ENCODE measurements at regions not wholly inside any gene's neighbourhood (a gene's known extent, or its start where the extent isn't known, plus 50 kb on each side); places are given as distances from the start of the nearest gene placed in this dataset.
A peak's percentile ranks its signal among the peaks of the same experiment; 100 is the strongest.

DNA sequence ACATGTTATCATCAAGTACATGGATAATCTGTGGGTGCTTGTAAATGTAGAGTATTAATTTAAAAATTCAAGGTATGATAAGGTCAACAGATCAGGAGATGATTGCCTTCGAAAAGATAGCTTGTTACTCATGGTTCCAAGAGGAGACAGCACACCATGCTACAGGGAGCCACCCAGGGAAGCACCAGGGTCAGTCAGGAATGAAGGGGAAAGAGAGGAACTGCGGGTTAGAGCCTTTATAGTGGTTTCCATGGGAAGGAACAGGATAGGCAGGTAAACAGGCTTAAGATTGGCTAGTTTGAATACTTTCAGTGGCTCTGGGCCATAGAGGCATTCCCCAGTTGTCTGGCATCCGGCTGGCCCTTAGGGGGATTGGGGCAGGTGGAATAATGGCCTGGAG lies 74.2 kb upstream of the SERTM1 start:
- TF ChIP-seq, protein P1, sequence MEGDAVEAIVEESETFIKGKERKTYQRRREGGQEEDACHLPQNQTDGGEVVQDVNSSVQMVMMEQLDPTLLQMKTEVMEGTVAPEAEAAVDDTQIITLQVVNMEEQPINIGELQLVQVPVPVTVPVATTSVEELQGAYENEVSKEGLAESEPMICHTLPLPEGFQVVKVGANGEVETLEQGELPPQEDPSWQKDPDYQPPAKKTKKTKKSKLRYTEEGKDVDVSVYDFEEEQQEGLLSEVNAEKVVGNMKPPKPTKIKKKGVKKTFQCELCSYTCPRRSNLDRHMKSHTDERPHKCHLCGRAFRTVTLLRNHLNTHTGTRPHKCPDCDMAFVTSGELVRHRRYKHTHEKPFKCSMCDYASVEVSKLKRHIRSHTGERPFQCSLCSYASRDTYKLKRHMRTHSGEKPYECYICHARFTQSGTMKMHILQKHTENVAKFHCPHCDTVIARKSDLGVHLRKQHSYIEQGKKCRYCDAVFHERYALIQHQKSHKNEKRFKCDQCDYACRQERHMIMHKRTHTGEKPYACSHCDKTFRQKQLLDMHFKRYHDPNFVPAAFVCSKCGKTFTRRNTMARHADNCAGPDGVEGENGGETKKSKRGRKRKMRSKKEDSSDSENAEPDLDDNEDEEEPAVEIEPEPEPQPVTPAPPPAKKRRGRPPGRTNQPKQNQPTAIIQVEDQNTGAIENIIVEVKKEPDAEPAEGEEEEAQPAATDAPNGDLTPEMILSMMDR (IDR thresholded peaks at IDR 0.05; ENCODE audit: low read depth, low read length) = no peak
- in situ Hi-C loops (cut with HindIII; ENCODE audit: low sequenced_read_pairs) = no loop called here
- H3K4me3 ChIP-seq (ENCODE audit: low read depth, low read length) = no peak overlapping the region
- no peak for DNase-seq (ENCODE audit: low read depth, low spot score)

DNA sequence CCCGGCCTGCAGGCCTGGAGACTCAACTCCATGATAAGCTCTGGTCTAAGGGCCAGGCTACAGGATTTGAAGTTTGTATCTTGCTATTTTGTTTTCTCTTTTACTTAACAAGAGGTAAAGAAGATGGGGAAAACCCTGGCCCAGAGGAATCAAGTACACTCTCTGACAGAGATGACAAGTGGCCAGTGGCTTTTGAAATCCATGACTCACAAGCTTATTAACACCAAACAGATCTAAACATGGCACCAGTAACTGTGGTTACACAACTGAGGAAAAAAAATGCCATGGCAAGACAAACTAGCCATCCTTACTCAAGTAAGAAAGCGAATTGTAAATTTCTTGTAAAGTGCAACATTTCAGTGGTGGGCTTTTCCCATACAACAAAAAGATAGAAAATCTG lies 72.6 kb upstream of the SERTM1 start:
- TF ChIP-seq, protein P1 (IDR thresholded peaks at IDR 0.05; ENCODE audit: low read depth, low read length) = no peak
- DNase-seq (ENCODE audit: low read depth, low spot score) = peak; percentile 3
- in situ Hi-C loops (cut with HindIII; ENCODE audit: low sequenced_read_pairs) = no loop called here

DNA sequence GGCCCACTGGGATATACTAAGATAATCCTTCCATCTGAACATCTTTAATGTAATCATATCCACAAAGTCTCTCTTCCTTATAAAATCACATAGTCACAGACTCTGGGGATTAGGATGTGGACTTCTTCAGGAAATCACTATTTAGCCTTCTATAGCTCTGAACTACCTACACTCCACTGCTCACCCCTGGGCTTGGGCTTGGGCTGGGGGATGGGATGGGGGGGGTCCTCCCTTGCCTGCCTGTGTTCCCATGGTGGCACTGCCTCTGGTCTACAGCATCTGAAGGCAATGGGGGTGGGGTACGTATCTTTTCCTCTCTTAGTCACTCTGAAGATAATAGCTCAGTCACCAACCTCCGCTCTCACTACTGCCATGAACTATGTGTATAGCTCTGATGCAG lies 67.8 kb upstream of the SERTM1 start:
- no peak for DNase-seq (ENCODE audit: low read depth, low spot score)
- TF ChIP-seq, protein P1 (IDR thresholded peaks at IDR 0.05; ENCODE audit: low read depth, low read length) = no peak
- H3K4me3 ChIP-seq (ENCODE audit: low read depth, low read length) = no peak overlapping the region
- in situ Hi-C loops (cut with HindIII; ENCODE audit: low sequenced_read_pairs) = no loop called here

More for the DNA sequence above, 72.6 kb upstream of the SERTM1 start:
- H3K4me3 ChIP-seq (ENCODE audit: low read depth, low read length) = no peak overlapping the region

DNA sequence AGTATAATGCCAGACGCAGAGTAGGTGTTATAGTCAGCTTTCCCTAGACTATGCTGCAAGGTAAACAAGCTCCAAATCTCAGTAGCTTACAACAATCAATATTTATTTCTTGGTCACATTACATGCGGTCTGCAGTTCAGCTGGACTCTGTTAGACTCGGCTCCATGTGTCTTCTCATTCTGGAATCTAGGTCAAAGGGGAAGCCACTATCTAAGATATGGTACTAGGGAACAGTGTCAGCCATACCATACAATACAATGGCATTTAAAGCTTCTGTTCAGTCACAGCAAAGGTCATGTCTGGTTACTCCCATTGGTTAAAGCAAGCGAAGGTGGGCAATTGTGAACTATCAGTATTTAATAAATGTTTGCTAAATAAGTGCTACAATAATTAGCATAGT lies 65.3 kb upstream of the SERTM1 start:
- in situ Hi-C loops (cut with HindIII; ENCODE audit: low sequenced_read_pairs) = no loop called here
- no peak overlapping the region for H3K4me3 ChIP-seq (ENCODE audit: low read depth, low read length)
- DNase-seq (ENCODE audit: low read depth, low spot score) = no peak
- TF ChIP-seq, protein P1 (IDR thresholded peaks at IDR 0.05; ENCODE audit: low read depth, low read length) = no peak

DNA sequence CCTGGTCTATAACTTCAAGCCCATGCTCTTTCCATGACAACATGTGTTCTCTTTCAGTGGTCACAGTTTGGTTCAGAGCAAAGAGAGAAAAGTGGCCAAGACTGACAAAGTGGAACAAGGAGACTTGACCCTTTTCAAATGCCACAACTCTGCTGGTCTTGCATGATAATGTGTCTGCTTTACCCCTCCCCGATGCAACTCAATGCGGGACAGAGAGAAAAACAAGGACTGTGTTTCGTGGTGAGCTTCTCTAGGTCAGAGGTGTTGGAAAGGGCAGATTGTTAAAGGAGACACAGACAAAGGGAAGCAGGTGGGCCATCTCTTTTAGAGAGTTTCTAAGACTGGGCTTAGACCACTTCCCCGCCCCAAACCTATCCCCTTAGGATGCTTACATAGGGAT lies 61.6 kb upstream of the SERTM1 start:
- in situ Hi-C loops (cut with HindIII; ENCODE audit: low sequenced_read_pairs) = no loop called here
- TF ChIP-seq, protein P1 (IDR thresholded peaks at IDR 0.05; ENCODE audit: low read depth, low read length) = no peak
- H3K4me3 ChIP-seq (ENCODE audit: low read depth, low read length) = no peak overlapping the region
- DNase-seq (ENCODE audit: low read depth, low spot score) = no peak

DNA sequence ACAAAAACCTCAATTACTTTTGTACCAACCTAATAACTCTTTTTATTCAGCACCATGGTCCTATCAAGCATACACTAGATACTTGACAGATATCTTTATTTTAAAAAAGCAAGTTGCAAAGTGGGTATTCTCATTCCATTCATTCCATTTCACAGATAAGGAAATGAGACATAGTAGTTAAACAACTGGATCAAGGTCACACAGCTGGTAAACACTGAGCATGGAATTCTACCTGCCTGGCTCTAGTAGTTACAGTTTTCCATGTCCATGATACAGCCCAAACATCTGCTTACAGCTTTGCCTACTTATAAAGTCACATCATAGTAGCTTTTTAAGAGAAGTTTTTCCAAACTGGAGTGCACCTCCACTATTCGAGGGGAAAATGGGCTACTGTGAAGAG lies 57.1 kb upstream of the SERTM1 start:
- no peak for DNase-seq (ENCODE audit: low read depth, low spot score)
- H3K4me3 ChIP-seq (ENCODE audit: low read depth, low read length) = no peak overlapping the region
- TF ChIP-seq, protein P1 (IDR thresholded peaks at IDR 0.05; ENCODE audit: low read depth, low read length) = no peak
- in situ Hi-C loops (cut with HindIII; ENCODE audit: low sequenced_read_pairs) = no loop called here

DNA sequence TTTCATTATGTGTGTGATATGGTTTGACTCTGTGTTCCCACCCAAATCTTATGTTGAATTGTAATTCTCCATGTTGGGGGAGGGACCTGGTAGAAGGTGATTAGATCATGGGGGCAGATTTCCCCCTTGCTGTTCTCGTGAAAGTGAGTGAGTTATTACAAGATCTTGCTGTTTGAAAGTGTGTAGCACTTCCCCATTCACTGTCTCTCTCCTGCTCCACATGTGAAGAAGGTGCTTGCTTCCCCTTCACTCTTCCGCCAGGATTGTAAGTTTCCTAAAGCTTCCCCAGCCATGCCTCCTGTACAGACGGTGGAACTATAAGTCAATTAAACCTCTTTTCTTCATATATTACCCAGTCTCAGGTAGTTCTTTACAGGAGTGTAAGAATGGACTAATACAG lies 54.3 kb upstream of the SERTM1 start:
- TF ChIP-seq, protein P1 (IDR thresholded peaks at IDR 0.05; ENCODE audit: low read depth, low read length) = no peak
- in situ Hi-C loops (cut with HindIII; ENCODE audit: low sequenced_read_pairs) = no loop called here
- no peak overlapping the region for H3K4me3 ChIP-seq (ENCODE audit: low read depth, low read length)

More for the DNA sequence above, 54.3 kb upstream of the SERTM1 start:
- DNase-seq (ENCODE audit: low read depth, low spot score) = no peak
